ENCODE measurements at regions not wholly inside any gene's neighbourhood (a gene's known extent, or its start where the extent isn't known, plus 50 kb on each side); places are given as distances from the start of the nearest gene placed in this dataset.

- DNase-seq = no peak
Observed at GRCh38 chr5:42361315-42361688, 61.9 kb upstream of the GHR start.

GRCh38 chr5:42366051-42366450, 57.2 kb upstream of the GHR start:
- DNase-seq = no peak

Data from NCI-H345 (cell line).